Cardiac fibroblast (primary cell): ENCODE measurements at regions not wholly inside any gene's neighbourhood (a gene's known extent, or its start where the extent isn't known, plus 50 kb on each side); places are given as distances from the start of the nearest gene placed in this dataset.
"Not testable (repeated sequence)": the region's sequence is repeated elsewhere in the genome, so short reads cannot be mapped to it uniquely, and the experiment has no call there.

ENCODE experiments used
- DNase-seq, 2 donors: peaks; one replicate each; pipeline versions ENCODE4 v3.0.0 to v3.0.0-alpha.2; 2010; ENCODE audit warnings: low read depth in 2 of 2
- H3K4me3 ChIP-seq, 2 donors: replicated peaks in 1 of 2; 1 replicate in 1 of 2; 2 replicates in 1 of 2; pipeline ENCODE4 v1.5.1; 2011; ENCODE audit warnings: low read depth in 2 of 2, low read length in 2 of 2, mild to moderate bottlenecking in 2 of 2, moderate library complexity in 1 of 2
- CTCF ChIP-seq: IDR thresholded peaks from one replicate; pipeline ENCODE4 v1.5.1; 2011; ENCODE audit warnings: low read depth, mild to moderate bottlenecking, low read length, inconsistent platforms

GRCh38 chr13:83765796-83766195 is 116.5 kb downstream of the SLITRK1 start:
- TF ChIP-seq CTCF, result no peak
- H3K4me3 ChIP-seq, result no peak overlapping the region
- DNase-seq, result no peak

GRCh38 chr13:83761631-83762030 is 120.6 kb downstream of the SLITRK1 start:
- DNase-seq, result no peak
- H3K4me3 ChIP-seq, result no peak overlapping the region
- no peak for TF ChIP-seq CTCF

- H3K4me3 ChIP-seq, DNase-seq: not testable (repeated sequence)
Measured at GRCh38 chr13:83755210-83755609, 127.1 kb downstream of the SLITRK1 start.

- no peak overlapping the region for H3K4me3 ChIP-seq
- TF ChIP-seq CTCF, result no peak
- DNase-seq, result no peak
Measured at GRCh38 chr13:83753912-83754624, 128.2 kb downstream of the SLITRK1 start.

- H3K4me3 ChIP-seq, result no peak overlapping the region
- peak; percentile 41 to 42 for DNase-seq
- TF ChIP-seq CTCF, result no peak
Measured at GRCh38 chr13:83752141-83752540, 130.1 kb downstream of the SLITRK1 start.

- no peak for TF ChIP-seq CTCF
- no peak for DNase-seq
- no peak overlapping the region for H3K4me3 ChIP-seq
Measured at GRCh38 chr13:83740622-83741021, 141.7 kb downstream of the SLITRK1 start.

GRCh38 chr13:83738407-83738806 is 143.9 kb downstream of the SLITRK1 start:
- TF ChIP-seq CTCF, result no peak
- no peak for DNase-seq
- no peak overlapping the region for H3K4me3 ChIP-seq
